Cardiac muscle cell (in vitro differentiated cells and primary cell): ENCODE measurements at regions not wholly inside any gene's neighbourhood (a gene's known extent, or its start where the extent isn't known, plus 50 kb on each side); places are given as distances from the start of the nearest gene placed in this dataset.

Source experiments
- DNase-seq, 2 donors: peaks; one replicate each; pipeline versions ENCODE4 v3.0.0 to v3.0.0-alpha.2; 2010 to 2017; ENCODE audit warnings: low read depth in 1 of 2, low spot score in 1 of 2
- H3K27ac ChIP-seq: fragments of 200-600 bp; sonication (generic); 2 replicates; pipeline ENCODE4 v1.5.1; 2016
- H3K27me3 ChIP-seq: fragments of 200-600 bp; sonication (generic); 2 replicates; pipeline ENCODE4 v1.6.0; 2016; ENCODE audit warnings: control low read depth
- H3K36me3 ChIP-seq: fragments of 200-600 bp; sonication (generic); 2 replicates; pipeline ENCODE4 v1.5.1; 2016; ENCODE audit warnings: control low read depth
- H3K4me1 ChIP-seq: fragments of 200-600 bp; sonication (generic); 2 replicates; pipeline ENCODE4 v1.8.1; 2017; ENCODE audit warnings: low read depth, mild to moderate bottlenecking, mixed run types
- H3K4me3 ChIP-seq: fragments of 200-600 bp; sonication (generic); 2 replicates; pipeline ENCODE4 v1.5.1; 2016; ENCODE audit warnings: mild to moderate bottlenecking
- H3K9me3 ChIP-seq: fragments of 200-600 bp; sonication (generic); 2 replicates; pipeline ENCODE4 v1.5.1; 2017; ENCODE audit warnings: low read depth, mild to moderate bottlenecking, control low read depth
- CTCF ChIP-seq: IDR thresholded peaks from 2 replicates; pipeline ENCODE4 v1.5.1; 2012; ENCODE audit warnings: low read depth, mild to moderate bottlenecking, low read length

- TF ChIP-seq CTCF, result no peak
- no peaks in the 10 kb centered on the region for H3K36me3 ChIP-seq
- no peak for DNase-seq
- H3K4me3 ChIP-seq, result no peak overlapping the region
- H3K27me3 ChIP-seq, result no peaks in the 10 kb centered on the region
- H3K9me3 ChIP-seq, result no peaks in the 10 kb centered on the region
- no peak overlapping the region for H3K27ac ChIP-seq
- peaks cover 7% of the 10 kb centered on the region for H3K4me1 ChIP-seq
These were observed 200.3 kb downstream of the BUB3 start for GRCh38 chr10:123354521-123354920.

GRCh38 chr10:123355748-123356481 lies 201.7 kb downstream of the BUB3 start:
- Histone ChIP-seq H3K4me1 (peaks cover 7% of the 10 kb centered on the region), H3K9me3 (no peaks in the 10 kb centered on the region)

GRCh38 chr10:123356799-123357198 lies 202.6 kb downstream of the BUB3 start:
- no peak for TF ChIP-seq CTCF
- Histone ChIP-seq H3K27me3 (no peaks in the 10 kb centered on the region), H3K36me3 (no peaks in the 10 kb centered on the region), H3K4me1 (peaks cover 7% of the 10 kb centered on the region), H3K27ac (no peak overlapping the region), H3K9me3 (no peaks in the 10 kb centered on the region), H3K4me3 (no peak overlapping the region)
- DNase-seq, result no peak

More at GRCh38 chr10:123355748-123356481, 201.7 kb downstream of the BUB3 start:
- no peaks in the 10 kb centered on the region for H3K36me3 ChIP-seq
- no peak overlapping the region for H3K4me3 ChIP-seq
- no peak for TF ChIP-seq CTCF
- H3K27me3 ChIP-seq, result no peaks in the 10 kb centered on the region
- DNase-seq, result no peak
- no peak overlapping the region for H3K27ac ChIP-seq

GRCh38 chr10:123357421-123357930 lies 203.3 kb downstream of the BUB3 start:
- Histone ChIP-seq H3K27ac (no peak overlapping the region), H3K27me3 (no peaks in the 10 kb centered on the region), H3K36me3 (no peaks in the 10 kb centered on the region), H3K4me3 (no peak overlapping the region), H3K9me3 (no peaks in the 10 kb centered on the region), H3K4me1 (peaks cover 7% of the 10 kb centered on the region)
- DNase-seq, result no peak
- TF ChIP-seq CTCF, result no peak

- no peak for TF ChIP-seq CTCF
- Histone ChIP-seq H3K36me3 (no peaks in the 10 kb centered on the region), H3K27me3 (no peaks in the 10 kb centered on the region), H3K4me1 (peaks cover 7% of the 10 kb centered on the region), H3K27ac (no peak overlapping the region), H3K9me3 (no peaks in the 10 kb centered on the region), H3K4me3 (no peak overlapping the region)
- no peak for DNase-seq
These were observed 205.3 kb downstream of the BUB3 start for GRCh38 chr10:123359539-123359938.
